ENCODE measurements at regions not wholly inside any gene's neighbourhood (a gene's known extent, or its start where the extent isn't known, plus 50 kb on each side); places are given as distances from the start of the nearest gene placed in this dataset.

- Histone ChIP-seq H3K4me1 (no peaks in the 10 kb centered on the region), H3K27ac (no peak overlapping the region), H3K36me3 (no peaks in the 10 kb centered on the region), H3K9me3 (no peaks in the 10 kb centered on the region), H3K4me3 (no peak overlapping the region), H3K27me3 (no peaks in the 10 kb centered on the region)
- ATAC-seq (peak; percentile 79), DNase-seq (peak in 1 of 4 donors; percentile 27)
- no peak for TF ChIP-seq CTCF (IDR thresholded peaks at IDR 0.05)
- intact Hi-C loops (cut with DNase I), result no loop called here
Measured at GRCh38 chr20:54382419-54382818, 93.0 kb upstream of the DOK5 start.

- H3K4me1 ChIP-seq, result no peaks in the 10 kb centered on the region
- no peaks in the 10 kb centered on the region for H3K9me3 ChIP-seq
- H3K27me3 ChIP-seq, result no peaks in the 10 kb centered on the region
- DNase-seq (no peak), ATAC-seq (no peak)
- H3K36me3 ChIP-seq, result no peaks in the 10 kb centered on the region
- H3K4me3 ChIP-seq, result no peak overlapping the region
- intact Hi-C loops (cut with DNase I), result no loop called here
- no peak for TF ChIP-seq CTCF (IDR thresholded peaks at IDR 0.05)
- no peak overlapping the region for H3K27ac ChIP-seq
Measured at GRCh38 chr20:54385746-54386145, 89.6 kb upstream of the DOK5 start.

GRCh38 chr20:54389596-54390280 is 85.7 kb upstream of the DOK5 start:
- H3K27ac ChIP-seq, result no peak overlapping the region
- H3K27me3 ChIP-seq, result no peaks in the 10 kb centered on the region
- no peak overlapping the region for H3K4me3 ChIP-seq
- H3K36me3 ChIP-seq, result no peaks in the 10 kb centered on the region
- intact Hi-C loops (cut with DNase I), result no loop called here
- no peak for TF ChIP-seq CTCF (IDR thresholded peaks at IDR 0.05)
- H3K9me3 ChIP-seq, result peaks cover 0 to 8% of the 10 kb centered on the region in 2 donors
- ATAC-seq (no peak), DNase-seq (peak in 1 of 4 donors; percentile 23)
- no peaks in the 10 kb centered on the region for H3K4me1 ChIP-seq

GRCh38 chr20:54397292-54398140 is 77.9 kb upstream of the DOK5 start:
- no peak overlapping the region for H3K4me3 ChIP-seq
- peaks cover 0 to 3% of the 10 kb centered on the region in 2 donors for H3K9me3 ChIP-seq
- no peak for TF ChIP-seq CTCF (IDR thresholded peaks at IDR 0.05)
- no peak for ATAC-seq
- no peaks in the 10 kb centered on the region for H3K4me1 ChIP-seq
- H3K27me3 ChIP-seq, result no peaks in the 10 kb centered on the region
- intact Hi-C loops (cut with DNase I), result no loop called here
- DNase-seq, result no peak
- no peak overlapping the region for H3K27ac ChIP-seq
- H3K36me3 ChIP-seq, result no peaks in the 10 kb centered on the region

GRCh38 chr20:54398814-54399213 is 76.6 kb upstream of the DOK5 start:
- intact Hi-C loops (cut with DNase I), result no loop called here
- ATAC-seq, result no peak
- no peaks in the 10 kb centered on the region for H3K4me1 ChIP-seq

More at GRCh38 chr20:54398814-54399213, 76.6 kb upstream of the DOK5 start:
- DNase-seq, result no peak
- Histone ChIP-seq H3K36me3 (no peaks in the 10 kb centered on the region), H3K27me3 (no peaks in the 10 kb centered on the region), H3K9me3 (no peaks in the 10 kb centered on the region), H3K27ac (no peak overlapping the region), H3K4me3 (no peak overlapping the region)
- no peak for TF ChIP-seq CTCF (IDR thresholded peaks at IDR 0.05)
